Activated CD8-positive, alpha-beta T cell treated with anti-CD3 and anti-CD28 coated beads, Interleukin-2, amount 10 ng/mL, durations not matched to agents 7 days and 5 days (primary cell): ENCODE measurements at regions not wholly inside any gene's neighbourhood (a gene's known extent, or its start where the extent isn't known, plus 50 kb on each side); places are given as distances from the start of the nearest gene placed in this dataset.

ENCODE experiments used
- ATAC-seq: fragments of 150-1000 bp; cut with Tn5 transposase; one replicate; pipeline ENCODE4 v1.10.0; 2021; ENCODE audit warnings: moderate library complexity
- CTCF ChIA-PET: fragments of 350-600 bp; sonication (Branson Sonifier 250); formaldehyde crosslinking; loops from one replicate; lab custom pipeline; 2021; ENCODE audit warnings: antibody characterized with exemption; lab: Charles Lee
- POLR2A ChIA-PET: fragments of 350-600 bp; sonication (Branson Sonifier 250); formaldehyde crosslinking; loops from one replicate; lab custom pipeline; 2021; ENCODE audit warnings: antibody characterized with exemption; lab: Charles Lee
- DNase-seq: peaks from one replicate; pipeline ENCODE4 v3.0.0-alpha.2; 2020
- H3K27ac Mint-ChIP-seq: one replicate; pipeline ENCODE4 v1.8.0; 2021; ENCODE audit warnings: mild to moderate bottlenecking, mixed read lengths
- H3K27me3 Mint-ChIP-seq: one replicate; pipeline ENCODE4 v1.8.0; 2021; ENCODE audit warnings: low read depth, mixed read lengths
- H3K36me3 Mint-ChIP-seq: one replicate; pipeline ENCODE4 v1.8.0; 2021; ENCODE audit warnings: low read depth, mixed read lengths
- H3K4me1 Mint-ChIP-seq: one replicate; pipeline ENCODE4 v1.8.0; 2021; ENCODE audit warnings: low read depth, mixed read lengths
- H3K4me3 Mint-ChIP-seq: one replicate; pipeline ENCODE4 v1.8.0; 2021; ENCODE audit warnings: mild to moderate bottlenecking, mixed read lengths
- H3K9me3 Mint-ChIP-seq: one replicate; pipeline ENCODE4 v1.8.0; 2022; ENCODE audit warnings: mixed read lengths; ENCODE audit not compliant: insufficient read depth

DNA sequence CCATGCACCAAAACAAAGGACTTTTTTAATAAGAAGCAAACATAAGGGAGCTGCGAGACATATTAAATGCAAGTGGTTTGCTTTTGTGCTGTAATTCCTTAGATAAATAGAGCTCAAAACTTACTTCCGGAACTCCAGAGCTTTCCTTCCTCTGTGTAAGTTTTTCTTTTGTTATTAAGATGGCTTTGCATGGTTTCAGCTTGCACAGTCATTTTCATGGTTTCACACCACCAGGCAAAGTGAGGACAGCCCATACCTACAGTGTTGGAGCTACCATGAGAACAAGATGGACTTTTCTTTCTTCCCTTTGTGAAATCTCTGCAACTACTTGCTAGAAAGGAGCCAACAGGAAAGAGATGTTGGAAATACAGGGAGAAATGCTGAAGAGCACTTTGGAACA, 368.0 kb downstream of the SETD4 start:
- ChIA-PET POLR2A (interaction anchor here (0.6 to 1.2 kb wide), 2 partner anchors 15 to 484 kb away, joined by 3 read pairs; no protein-coding TSS in a partner anchor), CTCF (interaction anchor here (1.4 kb wide), 1 partner anchor 237 kb away, joined by 3 read pairs; no protein-coding TSS in a partner anchor)
- DNase-seq (no peak), ATAC-seq (no peak)
- Mint-ChIP-seq H3K27ac (no peak overlapping the region), H3K36me3 (no peaks in the 10 kb centered on the region), H3K9me3 (no peaks in the 10 kb centered on the region), H3K4me1 (no peaks in the 10 kb centered on the region), H3K4me3 (no peak overlapping the region), H3K27me3 (peaks cover 3% of the 10 kb centered on the region)

DNA sequence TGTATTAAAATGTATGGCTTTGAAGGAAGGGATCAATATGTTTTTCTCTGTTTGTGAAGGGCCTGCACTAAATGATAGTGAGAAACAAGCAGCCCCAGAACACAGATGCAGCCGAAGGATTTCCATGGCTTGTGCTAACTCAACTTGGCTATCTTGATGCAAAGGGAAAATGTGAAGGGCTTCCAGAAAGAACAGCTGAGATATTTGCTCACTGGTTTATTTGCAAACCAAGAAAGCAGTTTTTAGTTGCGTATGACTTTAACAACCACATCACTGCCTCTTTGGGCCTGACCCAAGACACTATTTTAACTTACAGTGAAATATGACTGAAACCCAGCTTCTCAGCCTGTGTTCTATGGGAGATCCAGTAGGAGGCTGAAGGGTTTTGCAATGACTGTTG, 369.9 kb downstream of the SETD4 start:
- no peaks in the 10 kb centered on the region for H3K9me3 Mint-ChIP-seq
- no peak overlapping the region for H3K4me3 Mint-ChIP-seq

DNA sequence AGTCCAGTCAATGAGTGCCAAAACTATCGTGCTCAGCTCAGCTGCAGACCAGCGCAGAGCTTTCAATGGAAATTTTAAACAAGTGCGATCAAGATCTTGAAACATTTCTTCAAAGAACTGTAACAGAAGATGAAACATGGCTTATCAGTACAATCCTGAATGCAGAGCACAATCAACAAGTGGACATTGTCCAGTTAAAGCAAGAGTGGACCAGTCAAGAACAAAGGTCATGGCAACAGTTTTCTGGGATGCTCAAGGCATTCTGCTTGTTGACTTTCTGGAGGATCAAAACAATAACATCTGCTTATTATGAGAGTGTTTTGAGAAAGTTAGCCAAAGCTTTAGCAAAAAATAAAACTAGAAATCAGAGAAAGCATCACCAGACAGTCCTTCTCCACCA, 374.2 kb downstream of the SETD4 start:
- Mint-ChIP-seq H3K36me3 (no peaks in the 10 kb centered on the region), H3K27ac (no peak overlapping the region), H3K9me3 (no peaks in the 10 kb centered on the region), H3K4me1 (no peaks in the 10 kb centered on the region), H3K4me3 (no peak overlapping the region), H3K27me3 (peaks cover 13% of the 10 kb centered on the region)
- POLR2A ChIA-PET: no interaction called here
- CTCF ChIA-PET: no interaction called here
- no peak for ATAC-seq
- DNase-seq: no peak

More for the DNA sequence above, 369.9 kb downstream of the SETD4 start:
- no peaks in the 10 kb centered on the region for H3K4me1 Mint-ChIP-seq
- H3K27me3 Mint-ChIP-seq: peaks cover 8% of the 10 kb centered on the region
- CTCF ChIA-PET: no interaction called here
- ATAC-seq (no peak), DNase-seq (no peak)
- POLR2A ChIA-PET: no interaction called here
- H3K36me3 Mint-ChIP-seq: no peaks in the 10 kb centered on the region
- H3K27ac Mint-ChIP-seq: no peak overlapping the region

DNA sequence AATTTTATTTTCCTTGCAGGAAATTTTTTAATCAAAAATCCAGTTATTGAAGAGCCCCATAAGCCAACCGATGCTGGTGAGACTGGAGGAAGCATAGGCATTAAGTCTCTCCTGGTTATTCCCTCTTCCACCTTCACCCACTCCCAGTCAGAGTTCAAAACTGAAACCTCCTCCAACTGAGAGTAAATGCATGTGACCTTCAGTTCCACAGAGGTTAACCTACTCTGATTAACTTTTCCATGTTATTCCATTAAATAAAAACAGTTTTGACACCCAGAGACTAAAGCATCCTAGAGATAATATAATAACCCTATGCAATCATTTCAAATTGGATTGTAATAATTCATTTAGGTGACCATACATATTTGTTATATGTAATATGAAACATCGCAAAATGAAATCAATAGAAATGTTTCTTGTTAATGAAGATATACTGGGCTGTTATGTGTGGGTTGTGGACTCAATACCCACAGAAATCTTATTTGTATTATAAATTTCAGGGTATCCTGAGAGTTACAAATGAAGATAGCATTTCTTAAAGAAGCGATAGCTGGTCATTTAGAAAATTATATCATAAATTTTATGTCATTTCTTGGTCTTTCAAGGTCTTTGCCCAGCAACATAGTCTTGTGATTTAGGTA, 376.5 kb downstream of the SETD4 start:
- Mint-ChIP-seq H3K4me1 (no peaks in the 10 kb centered on the region), H3K36me3 (no peaks in the 10 kb centered on the region), H3K27ac (no peak overlapping the region), H3K27me3 (peaks cover 22% of the 10 kb centered on the region), H3K9me3 (no peaks in the 10 kb centered on the region), H3K4me3 (no peak overlapping the region)
- ATAC-seq (no peak), DNase-seq (no peak)
- CTCF ChIA-PET: no interaction called here
- POLR2A ChIA-PET: no interaction called here

DNA sequence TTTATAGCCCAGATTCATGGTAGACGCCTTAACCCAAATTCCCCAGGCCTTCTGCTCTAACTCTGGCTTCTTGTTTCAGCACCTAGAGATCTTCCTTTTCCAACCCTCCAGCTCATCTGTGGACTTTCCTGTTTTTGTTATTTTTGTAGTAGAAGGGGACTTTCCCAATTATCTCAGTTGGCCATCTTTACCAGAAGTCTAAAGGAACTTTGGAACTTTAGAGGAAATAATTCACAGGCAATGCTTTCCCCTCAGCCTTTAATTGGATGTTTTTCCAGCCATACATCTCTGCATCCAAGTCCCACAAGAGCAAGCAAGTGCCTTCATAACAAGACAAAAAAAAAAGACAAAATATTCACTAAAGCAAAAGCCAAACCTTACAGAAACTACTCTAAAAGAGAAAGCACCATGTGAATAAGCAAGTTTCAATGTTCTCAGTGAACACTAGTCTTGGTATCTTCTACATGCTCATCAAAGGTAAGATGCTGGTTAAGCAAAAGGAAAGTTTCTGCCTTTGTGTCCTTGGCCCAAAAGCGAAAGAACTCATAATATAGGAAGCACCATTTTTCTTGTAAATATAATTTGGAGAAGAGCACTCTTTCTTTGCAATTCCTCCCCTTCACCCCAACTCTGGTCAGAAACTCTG, 377.3 kb downstream of the SETD4 start:
- no peak overlapping the region for H3K27ac Mint-ChIP-seq
- no peaks in the 10 kb centered on the region for H3K4me1 Mint-ChIP-seq
- H3K27me3 Mint-ChIP-seq: peaks cover 25% of the 10 kb centered on the region
- DNase-seq (no peak), ATAC-seq (no peak)
- no peaks in the 10 kb centered on the region for H3K36me3 Mint-ChIP-seq
- CTCF ChIA-PET: no interaction called here
- H3K9me3 Mint-ChIP-seq: no peaks in the 10 kb centered on the region
- POLR2A ChIA-PET: no interaction called here
- H3K4me3 Mint-ChIP-seq: no peak overlapping the region

DNA sequence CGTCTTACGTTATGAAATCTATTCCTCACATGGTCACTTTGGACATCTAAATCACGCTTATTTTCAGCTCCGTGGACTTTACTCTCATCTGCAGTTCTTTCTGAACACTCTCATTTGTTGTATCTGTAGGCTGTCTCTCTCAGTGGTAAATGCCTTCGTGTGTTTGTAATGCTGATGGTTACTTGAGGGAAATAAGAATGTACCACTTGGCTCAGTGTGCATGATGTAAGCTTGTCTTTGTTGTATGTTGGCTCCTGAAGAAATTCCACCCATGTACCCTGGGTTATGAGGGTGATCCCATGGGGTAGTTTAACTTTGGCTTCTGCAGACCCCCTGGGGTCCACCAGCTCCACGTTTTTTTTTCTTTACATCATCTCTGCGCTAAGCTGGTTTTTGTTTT, 378.4 kb downstream of the SETD4 start:
- POLR2A ChIA-PET: no interaction called here
- Mint-ChIP-seq H3K27me3 (peaks cover 20% of the 10 kb centered on the region), H3K27ac (no peak overlapping the region), H3K4me1 (no peaks in the 10 kb centered on the region), H3K36me3 (no peaks in the 10 kb centered on the region), H3K9me3 (no peaks in the 10 kb centered on the region), H3K4me3 (no peak overlapping the region)
- DNase-seq (no peak), ATAC-seq (no peak)
- CTCF ChIA-PET: interaction anchor here (1.1 kb wide), 1 partner anchor 23 kb away, joined by 3 read pairs; no protein-coding TSS in a partner anchor

DNA sequence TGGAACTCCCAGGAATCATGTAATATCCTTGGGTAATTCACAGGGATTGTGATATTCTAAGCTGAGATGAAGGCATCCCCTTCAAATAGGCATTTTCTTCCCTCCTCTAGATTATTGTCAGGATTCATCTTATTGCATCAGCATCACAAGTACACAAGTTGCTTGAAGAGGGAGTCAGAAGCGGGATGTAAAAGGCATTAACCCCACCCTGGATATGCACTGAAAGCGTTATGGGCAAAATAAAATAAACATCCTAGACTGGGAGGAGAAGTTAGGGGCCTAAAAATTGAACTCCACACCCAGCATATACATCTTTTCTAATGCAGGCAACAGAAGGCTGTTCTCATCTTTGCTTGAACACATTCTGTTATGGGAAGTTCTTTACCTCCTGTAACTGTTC, 381.2 kb downstream of the SETD4 start:
- ChIA-PET POLR2A (no interaction called here), CTCF (no interaction called here)
- no peaks in the 10 kb centered on the region for H3K4me1 Mint-ChIP-seq
- DNase-seq: no peak
- no peaks in the 10 kb centered on the region for H3K36me3 Mint-ChIP-seq
- H3K27me3 Mint-ChIP-seq: peaks cover 14% of the 10 kb centered on the region
- H3K9me3 Mint-ChIP-seq: no peaks in the 10 kb centered on the region
- no peak overlapping the region for H3K27ac Mint-ChIP-seq
- no peak overlapping the region for H3K4me3 Mint-ChIP-seq
- ATAC-seq: no peak

DNA sequence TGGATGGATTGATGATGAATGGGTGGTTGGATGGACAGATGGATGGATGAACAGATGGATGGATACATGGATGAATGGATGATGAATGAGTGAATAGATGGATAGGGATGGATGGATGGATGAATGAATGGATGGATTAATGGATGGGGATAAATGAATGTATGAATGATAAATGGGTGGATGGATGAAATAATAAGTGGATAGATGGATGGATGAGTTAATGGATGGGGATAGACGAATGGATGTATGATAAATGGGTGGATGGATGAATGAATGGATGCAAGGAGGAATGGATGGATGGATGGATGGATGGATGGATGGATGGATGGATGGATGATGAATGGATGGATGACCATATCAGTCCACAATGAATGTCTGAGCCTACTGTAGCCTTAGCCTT, 381.9 kb downstream of the SETD4 start:
- POLR2A ChIA-PET: interaction anchor here (0.6 kb wide), 1 partner anchor 377 kb away, joined by 3 read pairs; no protein-coding TSS in a partner anchor
- CTCF ChIA-PET: no interaction called here
- H3K36me3 Mint-ChIP-seq: no peaks in the 10 kb centered on the region
- no peaks in the 10 kb centered on the region for H3K9me3 Mint-ChIP-seq
- no peak overlapping the region for H3K27ac Mint-ChIP-seq
- no peaks in the 10 kb centered on the region for H3K4me1 Mint-ChIP-seq
- no peak overlapping the region for H3K4me3 Mint-ChIP-seq
- ATAC-seq (no peak), DNase-seq (no peak)
- H3K27me3 Mint-ChIP-seq: peaks cover 14% of the 10 kb centered on the region

DNA sequence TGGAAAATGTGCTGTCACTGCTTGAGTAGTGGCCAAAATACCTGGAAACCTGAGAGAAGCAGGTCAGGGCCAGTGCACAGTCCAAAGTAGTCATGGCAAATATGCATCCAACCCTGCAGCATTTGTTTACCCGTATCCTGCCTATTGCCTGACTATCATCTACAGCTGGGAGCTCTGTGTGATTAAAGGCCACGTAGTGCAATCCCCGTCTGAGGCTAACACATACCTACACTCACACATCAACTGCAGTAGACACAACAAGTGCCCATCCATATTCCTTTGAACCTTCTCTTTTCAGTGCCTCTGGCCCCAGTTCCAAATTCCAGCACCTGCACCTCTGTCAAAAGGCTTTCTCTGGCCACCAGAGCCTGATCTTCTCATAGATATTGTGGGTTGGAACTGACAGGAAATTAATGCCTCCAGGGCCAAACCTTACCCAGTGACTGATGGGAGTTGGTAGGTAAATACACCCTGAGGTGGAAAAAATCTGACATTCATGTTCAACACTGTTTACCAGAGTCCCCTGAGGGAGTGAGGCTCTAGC, 383.0 kb downstream of the SETD4 start:
- no peaks in the 10 kb centered on the region for H3K9me3 Mint-ChIP-seq
- no peak overlapping the region for H3K4me3 Mint-ChIP-seq
- no peak overlapping the region for H3K27ac Mint-ChIP-seq
- ChIA-PET POLR2A (interaction anchor here (0.7 kb wide), 1 partner anchor 15 kb away, joined by 3 read pairs; no protein-coding TSS in a partner anchor), CTCF (no interaction called here)
- DNase-seq (no peak), ATAC-seq (no peak)
- H3K36me3 Mint-ChIP-seq: no peaks in the 10 kb centered on the region
- peaks cover 14% of the 10 kb centered on the region for H3K27me3 Mint-ChIP-seq
- no peaks in the 10 kb centered on the region for H3K4me1 Mint-ChIP-seq

DNA sequence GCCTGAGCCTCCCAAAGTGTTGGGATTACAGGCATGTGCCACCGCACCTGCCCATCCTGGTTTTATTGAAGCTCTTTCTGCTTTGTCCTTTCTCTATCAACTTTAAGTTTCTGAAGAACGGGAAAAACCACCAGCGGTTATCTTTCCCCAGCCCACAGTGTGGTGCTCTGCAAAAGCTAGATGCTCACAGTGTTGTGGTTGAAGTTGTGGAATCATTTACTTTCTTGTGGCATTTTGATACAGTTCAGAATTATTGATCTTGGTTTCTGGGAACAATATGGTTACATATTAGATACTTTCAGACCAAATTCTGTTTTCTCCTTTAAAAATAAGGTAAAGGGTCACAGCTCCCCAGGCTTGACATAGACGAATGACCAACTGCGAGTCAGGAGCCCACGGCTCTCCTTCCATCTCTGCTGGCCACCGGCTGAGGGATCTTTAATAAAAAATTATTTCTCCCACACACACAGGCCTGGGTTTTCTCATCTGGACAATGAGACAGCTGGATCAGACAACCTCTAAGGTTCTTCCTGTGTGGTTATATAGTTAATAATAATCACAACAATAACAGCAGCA, 385.3 kb downstream of the SETD4 start:
- H3K36me3 Mint-ChIP-seq: no peaks in the 10 kb centered on the region
- H3K27me3 Mint-ChIP-seq: peaks cover 9% of the 10 kb centered on the region
- CTCF ChIA-PET: no interaction called here
- H3K27ac Mint-ChIP-seq: no peak overlapping the region
- H3K4me3 Mint-ChIP-seq: no peak overlapping the region
- H3K4me1 Mint-ChIP-seq: no peaks in the 10 kb centered on the region
- no peak for ATAC-seq
- no peaks in the 10 kb centered on the region for H3K9me3 Mint-ChIP-seq
- DNase-seq: no peak
- POLR2A ChIA-PET: no interaction called here

DNA sequence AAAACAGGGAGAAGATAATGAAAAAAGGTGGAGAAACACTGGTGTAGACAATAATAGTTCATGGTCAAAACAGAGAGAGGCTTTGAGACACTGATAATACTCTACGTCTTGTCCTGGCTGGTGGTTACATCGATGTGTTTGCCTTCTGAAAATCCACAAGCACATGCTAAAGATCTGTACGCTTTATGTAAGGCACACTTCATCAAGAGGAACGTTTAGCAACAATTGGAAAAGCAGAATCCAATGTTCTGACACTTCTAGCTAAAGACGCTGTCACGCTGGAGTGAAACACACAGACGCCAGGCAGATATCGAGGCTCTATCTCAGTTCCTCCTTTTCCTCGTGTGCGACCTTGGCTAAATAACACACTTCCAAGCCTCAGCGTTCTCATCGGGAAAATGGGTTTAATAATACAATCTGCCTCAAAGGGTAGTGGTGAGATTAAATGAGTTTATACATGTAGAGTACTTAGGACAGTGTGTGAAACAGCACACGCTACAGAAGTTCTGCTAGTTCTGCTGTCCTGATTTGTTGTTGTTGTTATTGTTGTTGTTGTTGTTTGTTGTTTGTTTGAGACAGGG, 386.1 kb downstream of the SETD4 start:
- POLR2A ChIA-PET: no interaction called here
- peaks cover 5% of the 10 kb centered on the region for H3K27me3 Mint-ChIP-seq
- H3K4me3 Mint-ChIP-seq: no peak overlapping the region
- no peaks in the 10 kb centered on the region for H3K9me3 Mint-ChIP-seq
- DNase-seq (no peak), ATAC-seq (no peak)
- no peaks in the 10 kb centered on the region for H3K4me1 Mint-ChIP-seq
- no peaks in the 10 kb centered on the region for H3K36me3 Mint-ChIP-seq
- H3K27ac Mint-ChIP-seq: no peak overlapping the region
- CTCF ChIA-PET: no interaction called here

DNA sequence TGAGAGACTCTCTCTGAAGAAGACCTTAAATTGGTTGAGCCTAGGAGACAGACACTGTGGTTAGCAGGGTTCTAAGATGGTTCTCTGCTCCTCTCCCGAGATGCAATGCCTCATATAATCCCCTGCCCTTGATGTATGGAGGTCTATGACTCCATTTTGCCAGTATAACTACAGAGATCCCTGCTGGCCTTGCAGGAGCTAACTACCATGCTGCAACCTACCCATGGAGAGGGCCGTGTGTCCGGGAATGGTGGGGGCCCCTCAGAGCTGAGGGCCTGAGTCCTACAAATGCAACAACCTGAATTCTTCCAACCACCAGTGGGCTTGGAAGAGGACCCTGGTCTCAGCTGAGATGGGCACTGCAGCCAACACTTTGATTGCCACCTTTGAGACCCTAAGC, 388.0 kb downstream of the SETD4 start:
- H3K27me3 Mint-ChIP-seq: no peaks in the 10 kb centered on the region
- no peaks in the 10 kb centered on the region for H3K4me1 Mint-ChIP-seq
- ChIA-PET POLR2A (no interaction called here), CTCF (interaction anchor here (0.7 kb wide), 1 partner anchor 47 kb away, joined by 3 read pairs; no protein-coding TSS in a partner anchor)
- no peak for DNase-seq
- no peak overlapping the region for H3K4me3 Mint-ChIP-seq
- H3K36me3 Mint-ChIP-seq: no peaks in the 10 kb centered on the region
- H3K27ac Mint-ChIP-seq: no peak overlapping the region
- ATAC-seq: no peak
- H3K9me3 Mint-ChIP-seq: no peaks in the 10 kb centered on the region
